Right cardiac atrium (tissue), 5 donors: ENCODE measurements at regions not wholly inside any gene's neighbourhood (a gene's known extent, or its start where the extent isn't known, plus 50 kb on each side); places are given as distances from the start of the nearest gene placed in this dataset.

Experiments
- ATAC-seq, 2 donors: fragments of 200-7000 bp; cut with Tn5 transposase; one replicate each; pipeline versions ENCODE4 v1.8.0 to v1.9.1; 2020; ENCODE audit warnings: moderate library complexity in 2 of 2, mild to moderate bottlenecking in 1 of 2
- DNase-seq, 3 donors: peaks; one replicate each; pipeline ENCODE4 v3.0.0-alpha.2; 2020
- H3K27ac ChIP-seq: one replicate; pipeline ENCODE4 v1.5.1; 2013; ENCODE audit warnings: mild to moderate bottlenecking, low read length, control low read depth, moderate library complexity
- H3K27me3 ChIP-seq: one replicate; pipeline ENCODE4 v1.6.1; 2013; ENCODE audit not compliant: control insufficient read depth, insufficient read depth
- H3K4me1 ChIP-seq: one replicate; pipeline ENCODE4 v1.6.1; 2013; ENCODE audit warnings: low read length; ENCODE audit not compliant: control insufficient read depth, insufficient read depth
- H3K4me3 ChIP-seq: one replicate; pipeline ENCODE4 v1.5.1; 2013; ENCODE audit warnings: low read length, control low read depth
- H3K9me3 ChIP-seq: one replicate; pipeline ENCODE4 v1.6.1; 2013; ENCODE audit warnings: low read length; ENCODE audit not compliant: control insufficient read depth
- WGBS: extraction: QIAGEN DNeasy Blood & Tissue Kit; methylation state at CpG from one replicate; pipeline ENCODE4 v1.1.7; 2013; 5-methylcytosine and 5-hydroxymethylcytosine counted together
- intact Hi-C, 4 donors: fragments of 100-400 bp; cut with DNase I; formaldehyde crosslinking; loops; one replicate each; pipeline versions ENCODE4 v1.11.0 to v1.14.0; 2022 to 2023
- donor health status: healthy with polysubstance abuse.
- donor health status: DM: no; HTN: yes; CAD: no.
- donor health status: DM: no; HTN: no; CAD: no.
- donor health status: DM: no; HTN: yes; CAD: no; lungs with severe emphysema.
- donor health status: DM: yes; HTN: yes; CAD: no.

DNA sequence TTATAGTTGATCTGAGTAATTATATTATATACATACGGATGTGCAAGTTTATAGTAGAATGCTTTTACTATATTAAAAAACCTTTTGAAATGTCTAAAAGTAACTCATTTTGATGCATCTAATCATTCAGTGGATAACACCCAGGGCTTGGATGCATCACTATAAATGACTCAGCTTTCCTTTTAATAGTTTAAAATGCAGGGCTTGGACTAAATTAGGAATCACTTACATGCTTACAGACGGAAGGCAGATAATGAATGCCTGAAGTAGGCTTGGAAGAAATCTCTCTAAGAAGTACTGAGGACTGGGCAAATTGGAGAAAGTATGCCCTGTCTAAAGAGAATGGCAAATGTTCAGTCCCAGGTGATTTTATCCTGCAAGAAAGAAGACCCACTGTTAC, 362.5 kb upstream of the CCNH start:
- Histone ChIP-seq H3K9me3 (no peaks in the 10 kb centered on the region), H3K4me3 (no peak overlapping the region), H3K4me1 (no peaks in the 10 kb centered on the region), H3K27me3 (no peaks in the 10 kb centered on the region), H3K27ac (no peak overlapping the region)
- ATAC-seq (no peak), DNase-seq (no peak)
- WGBS: 55% methylated on average over 2 of the region's 2 CpGs
- intact Hi-C loops: no loop called here

DNA sequence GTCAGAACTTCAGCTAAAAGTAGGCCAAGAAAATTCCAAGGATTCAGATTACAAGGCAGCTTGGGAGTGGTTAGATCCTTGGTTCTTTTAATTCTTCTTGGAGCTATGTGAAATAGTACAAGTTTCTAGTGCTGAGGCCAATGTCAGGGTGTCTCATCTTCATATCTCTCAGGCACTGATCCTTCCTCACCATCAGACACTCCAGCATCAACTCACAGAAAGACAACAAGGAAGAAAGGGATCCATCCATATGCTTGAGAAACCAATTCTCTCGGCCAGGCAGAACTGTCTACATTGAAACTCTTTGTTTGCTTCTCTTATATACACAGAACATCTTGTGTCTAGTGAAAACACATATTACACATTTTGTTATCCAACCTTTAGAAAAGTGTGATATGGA, 362.1 kb upstream of the CCNH start:
- Histone ChIP-seq H3K4me1 (no peaks in the 10 kb centered on the region), H3K4me3 (no peak overlapping the region), H3K9me3 (no peaks in the 10 kb centered on the region), H3K27me3 (no peaks in the 10 kb centered on the region), H3K27ac (no peak overlapping the region)
- intact Hi-C loops: no loop called here
- ATAC-seq: no peak
- WGBS: 87% methylated on average over 1 of the region's 1 CpG
- DNase-seq: no peak

DNA sequence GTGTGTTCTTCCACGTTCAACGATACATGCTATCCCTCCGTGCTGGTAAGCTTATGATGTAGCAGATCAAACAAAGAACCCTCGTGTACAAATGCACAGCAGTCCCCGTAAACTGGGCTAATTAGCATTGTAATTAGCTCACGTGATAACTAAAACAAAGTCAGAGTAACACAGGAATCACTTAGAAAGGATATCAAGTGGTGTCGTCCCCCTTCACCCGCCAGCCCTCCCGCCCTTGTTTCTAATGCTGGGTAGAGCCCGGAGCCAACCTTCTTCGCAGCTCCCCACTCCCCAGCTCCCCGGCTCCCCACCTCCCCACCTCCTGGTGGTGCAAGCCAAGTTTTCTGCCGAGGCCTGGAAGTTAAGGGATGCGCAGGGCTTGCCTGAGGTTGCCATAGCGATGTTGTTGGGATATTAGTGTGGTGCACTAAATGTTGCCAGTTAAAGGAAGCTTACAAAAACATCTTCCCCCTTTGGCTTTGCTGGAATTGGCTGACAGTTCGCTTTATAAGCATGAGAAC, 357.9 kb upstream of the CCNH start:
- H3K4me1 ChIP-seq: no peaks in the 10 kb centered on the region
- ATAC-seq (no peak), DNase-seq (no peak)
- intact Hi-C loops: no loop called here
- 16% methylated on average over 16 of the region's 16 CpGs for WGBS
- no peak overlapping the region for H3K27ac ChIP-seq
- no peaks in the 10 kb centered on the region for H3K9me3 ChIP-seq
- H3K4me3 ChIP-seq: no peak overlapping the region
- H3K27me3 ChIP-seq: no peaks in the 10 kb centered on the region

GRCh38 chr5:87770016-87770570, 357.4 kb upstream of the CCNH start:
- DNase-seq (no peak), ATAC-seq (no peak)
- 72% methylated on average over 8 of the region's 8 CpGs for WGBS
- H3K27me3 ChIP-seq: no peaks in the 10 kb centered on the region
- intact Hi-C loops: no loop called here
- H3K4me1 ChIP-seq: no peaks in the 10 kb centered on the region
- no peak overlapping the region for H3K4me3 ChIP-seq
- H3K9me3 ChIP-seq: no peaks in the 10 kb centered on the region
- H3K27ac ChIP-seq: no peak overlapping the region

DNA sequence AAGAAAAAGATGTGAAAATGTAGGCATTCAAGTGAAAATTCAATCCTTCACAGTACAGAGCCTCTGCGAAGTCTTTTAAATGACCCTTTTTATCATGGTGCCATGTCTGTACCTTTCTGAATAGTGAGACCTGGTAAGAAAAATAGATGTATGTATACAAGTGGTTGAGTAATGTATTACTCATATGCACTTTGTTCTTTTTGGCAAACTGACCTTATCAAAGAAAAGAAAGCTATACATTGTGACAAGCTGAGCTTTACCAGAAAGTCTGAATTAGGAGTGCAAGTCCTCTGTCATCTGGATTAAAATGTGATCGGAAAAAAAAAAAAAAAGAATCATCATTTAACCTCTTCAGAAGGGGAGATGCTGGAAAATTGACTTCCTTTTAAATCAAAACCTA, 356.4 kb upstream of the CCNH start:
- WGBS: 75% methylated on average over 2 of the region's 2 CpGs
- intact Hi-C loops: no loop called here
- Histone ChIP-seq H3K27ac (no peak overlapping the region), H3K9me3 (no peaks in the 10 kb centered on the region), H3K4me3 (no peak overlapping the region), H3K4me1 (no peaks in the 10 kb centered on the region), H3K27me3 (no peaks in the 10 kb centered on the region)
- ATAC-seq (no peak), DNase-seq (no peak)

DNA sequence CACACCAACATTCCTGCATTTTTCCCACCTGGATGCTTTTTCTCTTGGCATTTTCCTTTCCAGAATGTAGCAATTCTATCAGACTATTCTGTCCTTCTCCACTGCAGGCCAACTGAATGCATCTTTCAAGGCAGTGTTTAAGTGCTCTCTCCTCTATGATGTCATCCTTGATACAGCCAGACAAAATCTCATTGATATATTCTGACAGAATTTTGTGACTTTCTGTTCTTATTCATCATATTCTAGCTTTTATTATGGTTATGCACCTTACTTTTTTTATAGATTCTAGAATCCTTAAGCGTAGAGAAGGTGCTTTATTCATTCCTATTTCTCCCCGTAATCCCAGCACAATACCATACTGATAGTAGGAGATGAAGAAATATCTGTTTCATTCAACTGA, 355.5 kb upstream of the CCNH start:
- H3K4me1 ChIP-seq: no peaks in the 10 kb centered on the region
- ATAC-seq: no peak
- no peaks in the 10 kb centered on the region for H3K27me3 ChIP-seq
- no peak overlapping the region for H3K27ac ChIP-seq
- intact Hi-C loops: no loop called here
- DNase-seq: no peak
- no peaks in the 10 kb centered on the region for H3K9me3 ChIP-seq
- H3K4me3 ChIP-seq: no peak overlapping the region
- 93% methylated on average over 2 of the region's 2 CpGs for WGBS

GRCh38 chr5:87765009-87765408, 352.3 kb upstream of the CCNH start:
- ATAC-seq: no peak
- no peak overlapping the region for H3K27ac ChIP-seq
- intact Hi-C loops: no loop called here
- H3K4me3 ChIP-seq: no peak overlapping the region
- no peaks in the 10 kb centered on the region for H3K9me3 ChIP-seq
- 62% methylated on average over 5 of the region's 5 CpGs for WGBS
- H3K27me3 ChIP-seq: no peaks in the 10 kb centered on the region
- no peaks in the 10 kb centered on the region for H3K4me1 ChIP-seq
- no peak for DNase-seq

DNA sequence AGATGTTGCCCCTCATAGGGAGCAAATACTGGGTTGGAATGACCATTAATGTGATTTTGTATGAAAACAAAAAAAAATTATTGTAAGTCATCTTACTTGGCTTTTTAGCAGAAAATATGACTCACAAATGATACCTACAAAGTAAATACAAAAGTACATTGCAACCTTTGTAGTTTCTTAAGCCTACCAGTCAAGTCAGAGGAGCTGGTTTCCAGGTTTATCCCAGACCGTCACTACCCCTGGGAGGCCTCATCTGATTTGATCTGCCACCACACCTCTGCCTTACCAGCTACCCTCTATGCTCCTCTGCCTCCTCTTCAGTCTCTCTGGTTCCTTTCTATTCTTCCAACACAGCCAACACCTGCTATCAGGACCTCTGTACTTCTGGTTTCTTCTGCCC, 349.9 kb upstream of the CCNH start:
- no peaks in the 10 kb centered on the region for H3K27me3 ChIP-seq
- DNase-seq (no peak), ATAC-seq (no peak)
- no peaks in the 10 kb centered on the region for H3K4me1 ChIP-seq
- intact Hi-C loops: no loop called here
- H3K9me3 ChIP-seq: no peaks in the 10 kb centered on the region
- no peak overlapping the region for H3K27ac ChIP-seq
- 64% methylated on average over 1 of the region's 1 CpG for WGBS
- no peak overlapping the region for H3K4me3 ChIP-seq

GRCh38 chr5:87756951-87757350, 344.2 kb upstream of the CCNH start:
- Histone ChIP-seq H3K9me3 (no peaks in the 10 kb centered on the region), H3K27ac (no peak overlapping the region), H3K4me1 (no peaks in the 10 kb centered on the region), H3K27me3 (no peaks in the 10 kb centered on the region), H3K4me3 (no peak overlapping the region)
- intact Hi-C loops: no loop called here
- ATAC-seq (no peak), DNase-seq (no peak)
- WGBS: 59% methylated on average over 1 of the region's 1 CpG

GRCh38 chr5:87755360-87755759, 342.6 kb upstream of the CCNH start:
- ATAC-seq: no peak
- no peaks in the 10 kb centered on the region for H3K4me1 ChIP-seq
- no peak for DNase-seq
- H3K9me3 ChIP-seq: no peaks in the 10 kb centered on the region
- H3K4me3 ChIP-seq: no peak overlapping the region
- H3K27ac ChIP-seq: no peak overlapping the region
- WGBS: 26% methylated on average over 5 of the region's 5 CpGs
- no peaks in the 10 kb centered on the region for H3K27me3 ChIP-seq
- intact Hi-C loops: no loop called here

GRCh38 chr5:87754009-87754757, 341.5 kb upstream of the CCNH start:
- ATAC-seq: no peak
- 14% methylated on average over 6 of the region's 6 CpGs for WGBS

More at GRCh38 chr5:87754009-87754757, 341.5 kb upstream of the CCNH start:
- intact Hi-C loops: no loop called here
- no peak overlapping the region for H3K27ac ChIP-seq
- H3K4me1 ChIP-seq: no peaks in the 10 kb centered on the region
- no peak overlapping the region for H3K4me3 ChIP-seq
- no peak for DNase-seq
- no peaks in the 10 kb centered on the region for H3K9me3 ChIP-seq
- H3K27me3 ChIP-seq: no peaks in the 10 kb centered on the region
